ENCODE measurements at regions not wholly inside any gene's neighbourhood (a gene's known extent, or its start where the extent isn't known, plus 50 kb on each side); places are given as distances from the start of the nearest gene placed in this dataset.

DNA sequence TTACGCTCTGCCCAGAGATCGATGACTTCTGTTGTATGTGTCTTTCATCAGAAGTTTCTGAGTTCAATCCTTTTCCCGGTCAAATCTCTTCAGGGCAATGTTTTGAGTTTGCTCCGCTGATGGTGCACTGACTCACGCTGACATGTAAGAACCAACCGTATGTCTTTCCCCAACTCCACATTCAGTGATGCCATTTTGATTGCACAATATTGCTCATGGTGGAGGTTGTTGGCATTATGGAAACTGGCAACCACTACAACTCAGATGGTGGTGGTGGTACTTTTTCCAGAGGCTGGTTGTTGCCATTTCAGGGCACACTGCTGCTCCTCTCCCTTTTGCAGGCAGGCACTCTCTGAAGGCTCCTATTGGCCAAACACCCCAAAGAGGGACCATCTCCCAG is 751.5 kb downstream of the DCDC2C start:
- ATAC-seq: no peak
- Histone ChIP-seq H4K20me1 (ENCODE audit: insufficient read depth, low read length) (no peaks in the 10 kb centered on the region), H3K36me3 (replicated peaks in 1 of 2; ENCODE audit: control insufficient read depth in 1 of 2, insufficient read depth in 2 of 2, low read length in 2 of 2) (no peaks in the 10 kb centered on the region), H3K9me3 (ENCODE audit: low read length) (peaks cover 90% of the 10 kb centered on the region), H3K4me2 (ENCODE audit: low read depth, low read length) (no peak overlapping the region), H3K27ac (ENCODE audit: extremely low read length, insufficient read depth, low read length) (no peak overlapping the region), H3K27me3 (ENCODE audit: control insufficient read depth in 1 of 2, insufficient read depth in 2 of 2, low read length in 2 of 2) (no peaks in the 10 kb centered on the region; a peak in 1 of 5 replicates), H3K4me1 (ENCODE audit: insufficient read depth, low read length) (no peaks in the 10 kb centered on the region), H3K4me3 (replicated peaks in 1 of 3; ENCODE audit: insufficient read depth in 1 of 3, low read depth in 2 of 3, low read length in 3 of 3) (no peak overlapping the region), H3K79me2 (ENCODE audit: insufficient read depth, low read length) (no peaks in the 10 kb centered on the region), H3K9ac (ENCODE audit: insufficient read depth, low read depth, low read length) (no peak overlapping the region), H2AFZ (ENCODE audit: low read length) (no peak overlapping the region)
- in situ Hi-C loops (cut with HindIII; ENCODE audit: extremely low pct_ligation_motif_present, low pct_unique_long_range_greater_than_20kb): no loop called here
- ChIA-PET CTCF (ENCODE audit: low intra/inter-chr PET ratio, low total read pairs) (no interaction called here), POLR2A (no interaction called here)
- intact Hi-C loops (cut with micrococcal nuclease; ENCODE audit: unreplicated experiment): no loop called here
- 16% methylated on average over 6 of the region's 6 CpGs for WGBS (ENCODE audit: low lambda C conversion rate)
- no peak for FAIRE-seq
- TF ChIP-seq SYNCRIP (IDR thresholded peaks at IDR 0.05; ENCODE audit: insufficient read depth, low read depth, low read length) (no peak), ZNF644 (CRISPR knock-in tag; IDR thresholded peaks at IDR 0.05; ENCODE audit: low read depth) (no peak), CEBPB (IDR thresholded peaks at IDR 0.05; ENCODE audit: borderline replicate concordance, low read depth, low read length) (peak; percentile 78), ZFP36 (IDR thresholded peaks at IDR 0.05; ENCODE audit: borderline replicate concordance, low read depth, low read length, partially characterized antibody) (no peak), CEBPZ (IDR thresholded peaks at IDR 0.05; ENCODE audit: low read length) (no peak)
- no TSS peak for BruUV-seq (replicated peaks)
- DNase-seq (ENCODE audit: low spot score): no peak
